Kidney (tissue), 13 donors: ENCODE measurements at regions not wholly inside any gene's neighbourhood (a gene's known extent, or its start where the extent isn't known, plus 50 kb on each side); places are given as distances from the start of the nearest gene placed in this dataset.

Experiments
- DNase-seq, 5 donors: peaks; one replicate each; pipeline ENCODE4 v3.0.0-alpha.2; 2013 to 2020
- FAIRE-seq: peaks from 2 replicates; lab custom pipeline; 2012; peaks lifted over from hg19 to GRCh38; lab: Jason Lieb, UNC
- H3K27ac ChIP-seq, 2 donors: one replicate each; pipeline ENCODE4 v1.7.0; 2013; ENCODE audit warnings: low read depth in 2 of 2, low read length in 2 of 2, inconsistent platforms in 1 of 2
- H3K27me3 ChIP-seq: one replicate; pipeline ENCODE4 v1.7.1; 2013; ENCODE audit warnings: low read length, inconsistent platforms; ENCODE audit not compliant: control insufficient read depth, insufficient read depth
- H3K36me3 ChIP-seq, 3 donors: one replicate each; pipeline versions ENCODE4 v1.7.0 to v1.7.1; 2013; ENCODE audit warnings: low read length in 3 of 3, control low read depth in 1 of 3, inconsistent platforms in 1 of 3; ENCODE audit not compliant: insufficient read depth in 3 of 3, control insufficient read depth in 2 of 3
- H3K4me1 ChIP-seq, 3 donors: one replicate each; pipeline versions ENCODE4 v1.7.0 to v1.7.1; 2013; ENCODE audit warnings: low read length in 3 of 3, inconsistent platforms in 1 of 3, low read depth in 1 of 3; ENCODE audit not compliant: control insufficient read depth in 2 of 3, insufficient read depth in 2 of 3
- H3K4me3 ChIP-seq, 3 donors: one replicate each; pipeline versions ENCODE4 v1.7.0 to v1.8.1; 2013; ENCODE audit warnings: low read length in 3 of 3, control low read depth in 1 of 3, inconsistent platforms in 1 of 3
- H3K9ac ChIP-seq, 3 donors: one replicate each; pipeline versions ENCODE4 v1.7.0 to v1.7.1; 2013; ENCODE audit warnings: low read length in 3 of 3, control low read depth in 1 of 3, inconsistent platforms in 1 of 3
- H3K9me3 ChIP-seq, 3 donors: one replicate each; pipeline versions ENCODE4 v1.7.0 to v1.7.1; 2013; ENCODE audit warnings: low read length in 3 of 3, control low read depth in 1 of 3, inconsistent platforms in 1 of 3; ENCODE audit not compliant: control insufficient read depth in 2 of 3, insufficient read depth in 1 of 3
- CTCF ChIP-seq: IDR thresholded peaks from 3 replicates; pipeline ENCODE4 v1.5.1; 2012; ENCODE audit warnings: mild to moderate bottlenecking, moderate library complexity, borderline replicate concordance; ENCODE audit not compliant: insufficient read depth; ENCODE audit errors: extremely low read depth
- intact Hi-C: fragments of 100-400 bp; cut with DNase I; formaldehyde crosslinking; loops from one replicate; pipeline ENCODE4 v1.11.1; 2022
- donor health status: control.
- donor health status: control.
- donor health status: control.
- donor health status: control.
- donor health status: control.
- donor health status: DM: yes; HTN: yes; CAD: no.
- donor health status: Normal renal cell carcinoma (clear cell type).

DNA sequence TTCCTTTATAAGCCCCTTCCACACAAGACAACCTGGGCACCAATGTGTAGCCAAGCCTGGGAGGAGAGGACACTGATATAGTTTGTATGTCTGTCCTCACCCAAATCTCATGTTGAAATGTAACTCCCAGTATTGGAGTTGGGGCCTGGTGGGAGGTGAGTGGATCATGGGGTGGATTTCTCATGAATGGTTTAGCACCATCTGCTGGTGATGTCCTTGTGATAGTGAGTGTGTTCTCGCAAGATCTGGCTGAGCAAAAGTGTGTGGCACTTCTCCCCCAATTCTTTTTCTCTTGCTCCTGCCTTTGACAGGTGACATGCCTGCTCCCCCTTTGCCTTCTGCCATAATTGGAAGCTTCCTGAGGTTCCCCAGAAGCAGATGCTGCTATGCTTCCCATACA is 135.8 kb downstream of the USP31 start:
- DNase-seq: no peak
- Histone ChIP-seq H3K27me3 (no peaks in the 10 kb centered on the region), H3K9ac (no peak overlapping the region), H3K4me1 (peaks cover 0 to 9% (median 7%) of the 10 kb centered on the region in 3 donors), H3K9me3 (no peaks in the 10 kb centered on the region), H3K36me3 (no peaks in the 10 kb centered on the region), H3K4me3 (no peak overlapping the region), H3K27ac (no peak overlapping the region)
- intact Hi-C loops: no loop called here
- no peak for FAIRE-seq
- TF ChIP-seq CTCF: no peak

GRCh38 chr16:23009075-23009474 is 140.2 kb downstream of the USP31 start:
- Histone ChIP-seq H3K4me3 (no peak overlapping the region), H3K9me3 (no peaks in the 10 kb centered on the region), H3K9ac (no peak overlapping the region), H3K4me1 (no peaks in the 10 kb centered on the region), H3K27me3 (no peaks in the 10 kb centered on the region), H3K27ac (no peak overlapping the region), H3K36me3 (no peaks in the 10 kb centered on the region)
- FAIRE-seq: no peak
- no peak for DNase-seq
- intact Hi-C loops: no loop called here
- no peak for TF ChIP-seq CTCF

DNA sequence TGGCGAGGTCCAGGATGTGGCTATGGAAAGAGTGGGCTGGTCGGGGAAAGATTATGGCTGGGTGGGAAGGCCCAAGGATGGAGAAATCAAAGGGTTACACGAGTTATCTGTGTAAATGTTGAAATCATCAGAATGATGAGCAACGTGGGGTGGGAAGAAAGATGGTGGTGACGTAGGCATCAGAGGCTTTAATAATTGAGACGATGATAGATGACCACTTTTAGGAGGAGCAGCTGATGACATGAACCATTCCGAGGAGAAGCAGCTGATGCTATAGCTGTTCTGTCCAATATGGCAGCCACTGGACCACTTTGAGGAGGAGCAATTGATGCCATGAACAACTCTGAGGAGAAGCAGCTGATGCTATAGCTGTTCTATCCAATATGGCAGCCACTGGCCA is 141.2 kb downstream of the USP31 start:
- intact Hi-C loops: no loop called here
- TF ChIP-seq CTCF: no peak
- no peaks in the 10 kb centered on the region for H3K4me1 ChIP-seq
- DNase-seq: no peak
- no peak for FAIRE-seq
- H3K4me3 ChIP-seq: no peak overlapping the region
- H3K27ac ChIP-seq: no peak overlapping the region
- no peaks in the 10 kb centered on the region for H3K36me3 ChIP-seq
- no peaks in the 10 kb centered on the region for H3K27me3 ChIP-seq
- no peaks in the 10 kb centered on the region for H3K9me3 ChIP-seq
- no peak overlapping the region for H3K9ac ChIP-seq

DNA sequence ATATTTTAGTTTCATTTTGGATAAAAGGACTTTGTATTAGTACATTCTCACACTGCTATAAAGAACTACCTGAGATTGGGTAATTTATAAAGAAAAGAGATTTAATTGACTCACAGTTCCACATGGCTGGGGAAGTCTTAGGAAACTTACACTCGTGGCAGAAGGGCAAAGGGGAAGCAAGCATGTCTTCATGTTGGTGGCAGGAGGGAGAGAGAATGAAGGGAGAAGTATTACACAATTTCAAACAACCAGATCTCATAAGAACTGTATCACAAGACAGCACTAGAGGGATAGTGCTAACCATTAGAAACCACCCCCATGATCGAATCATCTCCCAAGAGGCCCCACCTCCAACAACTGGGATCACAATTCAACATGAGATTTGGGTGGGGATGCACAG is 142.9 kb downstream of the USP31 start:
- Histone ChIP-seq H3K27me3 (no peaks in the 10 kb centered on the region), H3K9ac (no peak overlapping the region), H3K4me3 (no peak overlapping the region), H3K36me3 (no peaks in the 10 kb centered on the region), H3K4me1 (no peaks in the 10 kb centered on the region), H3K9me3 (no peaks in the 10 kb centered on the region), H3K27ac (no peak overlapping the region)
- no peak for TF ChIP-seq CTCF
- FAIRE-seq (no peak), DNase-seq (no peak)
- intact Hi-C loops: no loop called here
